ENCODE measurements at regions not wholly inside any gene's neighbourhood (a gene's known extent, or its start where the extent isn't known, plus 50 kb on each side); places are given as distances from the start of the nearest gene placed in this dataset.

- Mint-ChIP-seq H3K27ac (no peak overlapping the region), H3K27me3 (ENCODE audit: insufficient read depth) (no peaks in the 10 kb centered on the region), H3K9me3 (no peaks in the 10 kb centered on the region), H3K4me1 (peaks cover 17% of the 10 kb centered on the region), H3K4me3 (no peak overlapping the region), H3K36me3 (ENCODE audit: low read depth) (peaks cover 32% of the 10 kb centered on the region)
- Histone ChIP-seq H3K9ac (ENCODE audit: extremely low read depth, low read length, poor library complexity, severe bottlenecking) (no peak overlapping the region), H3K27me3 (ENCODE audit: control insufficient read depth, insufficient read depth, low read length, poor library complexity, severe bottlenecking) (no peaks in the 10 kb centered on the region), H3K4me3 (ENCODE audit: low read length) (no peak overlapping the region), H3K9me3 (ENCODE audit: control insufficient read depth, low read length) (no peaks in the 10 kb centered on the region), H3K27ac (ENCODE audit: low read depth, low read length) (no peak overlapping the region), H3K36me3 (ENCODE audit: control insufficient read depth, insufficient read depth, low read length) (peaks cover 5% of the 10 kb centered on the region), H3K4me1 (ENCODE audit: control insufficient read depth, insufficient read depth, low read length) (no peaks in the 10 kb centered on the region)
- 87 to 89% methylated on average over 15 of the region's 15 CpGs for WGBS, 2 experiments (ENCODE audit: insufficient coverage in 1 of 2, insufficient read length in 1 of 2)
- TF ChIP-seq, protein P1, sequence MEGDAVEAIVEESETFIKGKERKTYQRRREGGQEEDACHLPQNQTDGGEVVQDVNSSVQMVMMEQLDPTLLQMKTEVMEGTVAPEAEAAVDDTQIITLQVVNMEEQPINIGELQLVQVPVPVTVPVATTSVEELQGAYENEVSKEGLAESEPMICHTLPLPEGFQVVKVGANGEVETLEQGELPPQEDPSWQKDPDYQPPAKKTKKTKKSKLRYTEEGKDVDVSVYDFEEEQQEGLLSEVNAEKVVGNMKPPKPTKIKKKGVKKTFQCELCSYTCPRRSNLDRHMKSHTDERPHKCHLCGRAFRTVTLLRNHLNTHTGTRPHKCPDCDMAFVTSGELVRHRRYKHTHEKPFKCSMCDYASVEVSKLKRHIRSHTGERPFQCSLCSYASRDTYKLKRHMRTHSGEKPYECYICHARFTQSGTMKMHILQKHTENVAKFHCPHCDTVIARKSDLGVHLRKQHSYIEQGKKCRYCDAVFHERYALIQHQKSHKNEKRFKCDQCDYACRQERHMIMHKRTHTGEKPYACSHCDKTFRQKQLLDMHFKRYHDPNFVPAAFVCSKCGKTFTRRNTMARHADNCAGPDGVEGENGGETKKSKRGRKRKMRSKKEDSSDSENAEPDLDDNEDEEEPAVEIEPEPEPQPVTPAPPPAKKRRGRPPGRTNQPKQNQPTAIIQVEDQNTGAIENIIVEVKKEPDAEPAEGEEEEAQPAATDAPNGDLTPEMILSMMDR (conservative IDR thresholded peaks at IDR 0.05), result no peak
- no peak for DNase-seq
Measured at GRCh38 chr12:124405592-124405991, 110.7 kb downstream of the RFLNA start.

DNA sequence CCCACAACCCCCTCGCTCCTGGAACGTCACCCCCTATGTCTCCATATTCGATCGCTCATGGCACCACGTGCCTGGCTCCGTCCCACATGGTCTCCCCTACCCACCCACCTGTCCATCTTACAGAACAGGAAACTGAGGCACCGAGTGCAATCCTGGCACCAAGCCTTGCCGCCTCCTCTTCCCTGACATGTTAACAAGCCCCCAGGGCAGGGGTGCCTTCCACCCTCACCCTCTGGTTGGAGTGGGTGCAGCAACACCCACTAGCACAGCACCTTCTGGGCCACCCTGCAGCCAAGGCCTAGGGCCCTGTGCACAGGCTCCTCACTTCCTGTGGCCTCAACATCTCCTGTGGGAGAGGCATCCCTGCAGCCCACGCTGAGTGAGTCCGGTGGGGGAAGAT is 110.3 kb downstream of the RFLNA start:
- Histone ChIP-seq H3K4me1 (ENCODE audit: control insufficient read depth, insufficient read depth, low read length) (no peaks in the 10 kb centered on the region), H3K27ac (ENCODE audit: low read depth, low read length) (no peak overlapping the region), H3K9ac (ENCODE audit: extremely low read depth, low read length, poor library complexity, severe bottlenecking) (no peak overlapping the region), H3K9me3 (ENCODE audit: control insufficient read depth, low read length) (no peaks in the 10 kb centered on the region), H3K36me3 (ENCODE audit: control insufficient read depth, insufficient read depth, low read length) (peaks cover 9% of the 10 kb centered on the region), H3K4me3 (ENCODE audit: low read length) (no peak overlapping the region), H3K27me3 (ENCODE audit: control insufficient read depth, insufficient read depth, low read length, poor library complexity, severe bottlenecking) (no peaks in the 10 kb centered on the region)
- TF ChIP-seq, protein P1 (conservative IDR thresholded peaks at IDR 0.05), result no peak
- H3K27ac Mint-ChIP-seq, result peak overlapping the region; percentile 70
- no peaks in the 10 kb centered on the region for H3K27me3 Mint-ChIP-seq (ENCODE audit: insufficient read depth)
- no peak for DNase-seq
- 91 to 92% methylated on average over 8 to 10 of the region's 10 CpGs for WGBS, 2 experiments (ENCODE audit: insufficient coverage in 1 of 2, insufficient read length in 1 of 2)
- H3K4me1 Mint-ChIP-seq, result peaks cover 17% of the 10 kb centered on the region
- no peaks in the 10 kb centered on the region for H3K9me3 Mint-ChIP-seq
- no peak overlapping the region for H3K4me3 Mint-ChIP-seq
- H3K36me3 Mint-ChIP-seq (ENCODE audit: low read depth), result peaks cover 33% of the 10 kb centered on the region

DNA sequence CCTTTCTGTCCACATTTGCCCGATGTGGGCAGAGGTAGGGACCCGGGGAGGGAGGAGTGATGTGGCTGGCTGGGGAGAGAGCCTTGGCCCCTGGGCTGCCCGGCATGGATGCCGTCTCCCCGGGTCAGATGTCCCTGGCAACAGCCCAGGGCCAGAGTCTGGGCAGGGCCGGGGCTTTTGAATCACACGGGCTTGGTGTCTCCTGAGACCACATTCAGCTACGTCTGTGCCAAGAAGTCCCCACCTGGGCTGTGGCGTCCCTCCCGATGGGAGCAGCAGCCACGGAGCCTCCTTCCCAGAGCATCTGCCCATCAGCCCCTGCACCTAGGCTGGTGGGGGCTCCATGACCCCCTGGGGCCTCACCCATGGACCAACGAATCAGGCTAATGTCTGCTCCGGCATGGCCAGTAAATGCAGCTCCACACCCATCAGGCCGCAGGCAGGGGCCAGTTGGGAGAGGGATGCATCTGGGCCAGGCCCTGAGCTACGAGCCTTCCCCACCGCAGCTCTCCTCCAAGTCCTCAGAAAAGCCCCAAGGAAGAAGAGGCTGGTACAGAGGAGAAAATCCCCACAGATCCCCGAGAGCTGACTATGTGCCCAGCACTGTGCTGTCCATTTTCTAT is 109.4 kb downstream of the RFLNA start:
- Histone ChIP-seq H3K27me3 (ENCODE audit: control insufficient read depth, insufficient read depth, low read length, poor library complexity, severe bottlenecking) (no peaks in the 10 kb centered on the region), H3K27ac (ENCODE audit: low read depth, low read length) (no peak overlapping the region), H3K4me3 (ENCODE audit: low read length) (no peak overlapping the region), H3K9ac (ENCODE audit: extremely low read depth, low read length, poor library complexity, severe bottlenecking) (no peak overlapping the region), H3K9me3 (ENCODE audit: control insufficient read depth, low read length) (no peaks in the 10 kb centered on the region), H3K4me1 (ENCODE audit: control insufficient read depth, insufficient read depth, low read length) (no peaks in the 10 kb centered on the region), H3K36me3 (ENCODE audit: control insufficient read depth, insufficient read depth, low read length) (peaks cover 13% of the 10 kb centered on the region)
- Mint-ChIP-seq H3K27ac (no peak overlapping the region), H3K27me3 (ENCODE audit: insufficient read depth) (no peaks in the 10 kb centered on the region), H3K4me3 (no peak overlapping the region), H3K36me3 (ENCODE audit: low read depth) (peaks cover 32% of the 10 kb centered on the region), H3K9me3 (no peaks in the 10 kb centered on the region), H3K4me1 (peaks cover 17% of the 10 kb centered on the region)
- TF ChIP-seq, protein P1 (conservative IDR thresholded peaks at IDR 0.05), result no peak
- WGBS, 2 experiments (ENCODE audit: insufficient coverage in 1 of 2, insufficient read length in 1 of 2), result 91 to 94% methylated on average over 10 to 17 of the region's 17 CpGs
- no peak for DNase-seq

Measured in endodermal cell (in vitro differentiated cells).